ENCODE measurements at regions not wholly inside any gene's neighbourhood (a gene's known extent, or its start where the extent isn't known, plus 50 kb on each side); places are given as distances from the start of the nearest gene placed in this dataset.

- TF ChIP-seq EZH2 (IDR thresholded peaks at IDR 0.05): no peak
- no peak for TF ChIP-seq POLR2AphosphoS5 (IDR thresholded peaks at IDR 0.05; ENCODE audit: borderline replicate concordance, low read depth, low read length)
- no peak for TF ChIP-seq FOXP2 (optimal IDR thresholded peaks at IDR 0.05; ENCODE audit: control extremely low read depth, extremely low read length, insufficient read depth)
Observed at GRCh38 chr3:178275793-178276192, 260.4 kb upstream of the KCNMB2 start.

Data from SK-N-MC (cell line).